Right lobe of liver (tissue), 6 donors: ENCODE measurements at regions not wholly inside any gene's neighbourhood (a gene's known extent, or its start where the extent isn't known, plus 50 kb on each side); places are given as distances from the start of the nearest gene placed in this dataset.

Experiments used
- ATAC-seq, 4 donors: fragments of 200-7000 bp; cut with Tn5 transposase; one replicate each; pipeline ENCODE4 v1.9.1; 2020; ENCODE audit warnings: mild to moderate bottlenecking in 4 of 4, moderate library complexity in 4 of 4
- DNase-seq, 3 donors: peaks; one replicate each; pipeline ENCODE4 v3.0.0-alpha.2; 2020
- H3K27ac ChIP-seq, 3 donors: fragments of 200-600 bp; one replicate each; pipeline ENCODE4 v1.8.0; 2022
- H3K27me3 ChIP-seq, 2 donors: fragments of 200-600 bp; one replicate each; pipeline ENCODE4 v1.8.0; 2022
- H3K36me3 ChIP-seq, 4 donors: fragments of 200-600 bp; sonication (generic) in 1 of 4; one replicate each; pipeline versions ENCODE4 v1.5.1 to v1.8.0; 2017 to 2022; ENCODE audit warnings: control low read depth in 1 of 4
- H3K4me1 ChIP-seq, 4 donors: fragments of 200-600 bp; sonication (generic) in 1 of 4; one replicate each; pipeline versions ENCODE4 v1.5.1 to v1.8.0; 2017 to 2022; ENCODE audit warnings: control low read depth in 1 of 4
- H3K4me3 ChIP-seq, 3 donors: fragments of 200-600 bp; one replicate each; pipeline ENCODE4 v1.8.0; 2022
- H3K9me3 ChIP-seq, 4 donors: fragments of 200-600 bp; sonication (generic) in 1 of 4; one replicate each; pipeline versions ENCODE4 v1.5.1 to v1.8.0; 2017 to 2022; ENCODE audit warnings: control low read depth in 1 of 4
- POLR2A ChIP-seq: fragments of 450-650 bp; IDR thresholded peaks from one replicate; pipeline ENCODE4 v1.6.1; 2017; ENCODE audit warnings: antibody characterized with exemption, mild to moderate bottlenecking
- intact Hi-C, 2 donors: fragments of 100-400 bp; cut with DNase I; formaldehyde crosslinking; loops; one replicate each; pipeline versions ENCODE4 v1.11.2 to v1.14.1; 2022
- TF ChIP-seq, protein P1 (sequence below), 4 donors: fragments of 200-600 bp in 3 of 4; fragments of 450-650 bp in 1 of 4; IDR thresholded peaks; one replicate each; pipeline versions ENCODE4 v1.5.1 to v1.8.0; 2016 to 2022; ENCODE audit warnings: antibody characterized with exemption in 4 of 4, mild to moderate bottlenecking in 2 of 4
- donor health status: DM: no; HTN: yes; CAD: no.
- donor health status: DM: no; HTN: no; CAD: no.
- donor health status: DM: no; HTN: no; CAD: no.
- donor health status: DM: no; HTN: yes; CAD: no.
- donor health status: DM: no; HTN: yes; CAD: no.

DNA sequence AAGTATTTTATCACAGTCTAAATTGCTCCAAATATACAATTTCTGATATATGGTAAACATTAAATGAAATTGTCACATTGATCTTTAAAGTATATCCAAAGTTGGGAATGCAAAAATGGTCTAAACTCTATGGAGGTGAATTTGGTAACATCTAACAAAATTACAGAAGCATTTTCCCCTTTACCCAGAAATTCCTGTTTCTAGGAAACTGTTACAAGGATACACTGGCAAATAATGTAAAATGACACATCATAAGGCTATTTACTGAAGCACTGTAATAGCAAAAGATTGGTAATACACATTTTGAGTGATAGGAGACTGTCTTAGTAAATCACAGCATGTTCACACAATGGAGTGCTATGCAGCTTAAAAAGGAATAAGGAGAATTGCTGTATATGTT is 50.0 kb upstream of the SLCO2A1 start:
- Histone ChIP-seq H3K4me3 (no peak overlapping the region), H3K9me3 (no peaks in the 10 kb centered on the region), H3K36me3 (no peaks in the 10 kb centered on the region), H3K27me3 (no peaks in the 10 kb centered on the region), H3K4me1 (no peaks in the 10 kb centered on the region), H3K27ac (no peak overlapping the region)
- intact Hi-C loops: no loop called here
- TF ChIP-seq, protein P1, sequence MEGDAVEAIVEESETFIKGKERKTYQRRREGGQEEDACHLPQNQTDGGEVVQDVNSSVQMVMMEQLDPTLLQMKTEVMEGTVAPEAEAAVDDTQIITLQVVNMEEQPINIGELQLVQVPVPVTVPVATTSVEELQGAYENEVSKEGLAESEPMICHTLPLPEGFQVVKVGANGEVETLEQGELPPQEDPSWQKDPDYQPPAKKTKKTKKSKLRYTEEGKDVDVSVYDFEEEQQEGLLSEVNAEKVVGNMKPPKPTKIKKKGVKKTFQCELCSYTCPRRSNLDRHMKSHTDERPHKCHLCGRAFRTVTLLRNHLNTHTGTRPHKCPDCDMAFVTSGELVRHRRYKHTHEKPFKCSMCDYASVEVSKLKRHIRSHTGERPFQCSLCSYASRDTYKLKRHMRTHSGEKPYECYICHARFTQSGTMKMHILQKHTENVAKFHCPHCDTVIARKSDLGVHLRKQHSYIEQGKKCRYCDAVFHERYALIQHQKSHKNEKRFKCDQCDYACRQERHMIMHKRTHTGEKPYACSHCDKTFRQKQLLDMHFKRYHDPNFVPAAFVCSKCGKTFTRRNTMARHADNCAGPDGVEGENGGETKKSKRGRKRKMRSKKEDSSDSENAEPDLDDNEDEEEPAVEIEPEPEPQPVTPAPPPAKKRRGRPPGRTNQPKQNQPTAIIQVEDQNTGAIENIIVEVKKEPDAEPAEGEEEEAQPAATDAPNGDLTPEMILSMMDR (IDR thresholded peaks at IDR 0.05): no peak
- no peak for TF ChIP-seq POLR2A
- ATAC-seq: no peak
- DNase-seq: no peak
